Fibroblast of lung (primary cell): ENCODE measurements at regions not wholly inside any gene's neighbourhood (a gene's known extent, or its start where the extent isn't known, plus 50 kb on each side); places are given as distances from the start of the nearest gene placed in this dataset.

Source experiments
- DNase-seq, 2 donors: peaks; one replicate each; pipeline versions ENCODE4 v3.0.0 to v3.0.0-alpha.2; 2010; ENCODE audit warnings: low read depth in 2 of 2
- H2AFZ ChIP-seq: 2 replicates; pipeline ENCODE4 v1.5.1; 2012; ENCODE audit warnings: low read length, control low read depth, inconsistent platforms
- H3K27ac ChIP-seq: 2 replicates; pipeline ENCODE4 v1.5.1; 2011; ENCODE audit warnings: low read length, control low read depth; ENCODE audit not compliant: insufficient read depth
- H3K27me3 ChIP-seq: 2 replicates; pipeline ENCODE4 v1.5.1; 2011; ENCODE audit warnings: mild to moderate bottlenecking, low read length; ENCODE audit not compliant: control insufficient read depth, insufficient read depth
- H3K36me3 ChIP-seq: 2 replicates; pipeline ENCODE4 v1.5.1; 2011; ENCODE audit warnings: low read length; ENCODE audit not compliant: control insufficient read depth, insufficient read depth
- H3K4me1 ChIP-seq: 2 replicates; pipeline ENCODE4 v1.5.1; 2011; ENCODE audit warnings: low read length; ENCODE audit not compliant: control insufficient read depth, insufficient read depth; ENCODE audit errors: extremely low read depth
- H3K4me2 ChIP-seq: 2 replicates; pipeline ENCODE4 v1.5.1; 2011; ENCODE audit warnings: low read length, control low read depth; ENCODE audit not compliant: insufficient read depth; ENCODE audit errors: extremely low read depth
- H3K4me3 ChIP-seq, 4 experiments: fragments of 200-600 bp in 1 of 4; sonication (generic) in 1 of 4; replicated peaks in 1 of 4; 2 replicates each; pipeline ENCODE4 v1.5.1; 2011 to 2016; ENCODE audit warnings: low read length in 4 of 4, low read depth in 3 of 4, mild to moderate bottlenecking in 3 of 4, control low read depth in 2 of 4, inconsistent platforms in 1 of 4, mixed read lengths in 1 of 4; ENCODE audit not compliant: insufficient read depth in 1 of 4; ENCODE audit errors: control extremely low read depth in 1 of 4
- H3K79me2 ChIP-seq: 2 replicates; pipeline ENCODE4 v1.5.1; 2012; ENCODE audit warnings: mild to moderate bottlenecking, low read length, inconsistent platforms; ENCODE audit not compliant: control insufficient read depth, insufficient read depth
- H3K9ac ChIP-seq: 2 replicates; pipeline ENCODE4 v1.5.1; 2011; ENCODE audit warnings: mild to moderate bottlenecking, low read length, control low read depth; ENCODE audit not compliant: insufficient read depth
- H3K9me3 ChIP-seq: 2 replicates; pipeline ENCODE4 v1.5.1; 2012; ENCODE audit warnings: low read depth, low read length; ENCODE audit not compliant: control insufficient read depth, insufficient read depth
- H4K20me1 ChIP-seq: 2 replicates; pipeline ENCODE4 v1.5.1; 2011; ENCODE audit warnings: low read length; ENCODE audit not compliant: control insufficient read depth, insufficient read depth; ENCODE audit errors: extremely low read depth
- EZH2 ChIP-seq: IDR thresholded peaks from 2 replicates; pipeline ENCODE4 v1.5.1; 2012; ENCODE audit warnings: low read length, control low read depth, mild to moderate bottlenecking; ENCODE audit errors: missing control alignments
- TF ChIP-seq, protein P1 (sequence below), 2 donors: IDR thresholded peaks in 1 of 2; conservative IDR thresholded peaks in 1 of 2; 1 replicate in 1 of 2; 2 replicates in 1 of 2; pipeline ENCODE4 v1.5.1; 2011 to 2012; ENCODE audit warnings: low read length in 2 of 2, control low read depth in 1 of 2, inconsistent platforms in 1 of 2, low read depth in 1 of 2, mild to moderate bottlenecking in 1 of 2

- no peaks in the 10 kb centered on the region for H3K36me3 ChIP-seq
- H3K9me3 ChIP-seq = no peaks in the 10 kb centered on the region
- no peaks in the 10 kb centered on the region for H3K79me2 ChIP-seq
- H3K27me3 ChIP-seq = no peaks in the 10 kb centered on the region
- no peak overlapping the region for H3K4me3 ChIP-seq
- H3K4me1 ChIP-seq = no peaks in the 10 kb centered on the region
- no peaks in the 10 kb centered on the region for H4K20me1 ChIP-seq
- TF ChIP-seq EZH2 = no peak
- TF ChIP-seq, protein P1, sequence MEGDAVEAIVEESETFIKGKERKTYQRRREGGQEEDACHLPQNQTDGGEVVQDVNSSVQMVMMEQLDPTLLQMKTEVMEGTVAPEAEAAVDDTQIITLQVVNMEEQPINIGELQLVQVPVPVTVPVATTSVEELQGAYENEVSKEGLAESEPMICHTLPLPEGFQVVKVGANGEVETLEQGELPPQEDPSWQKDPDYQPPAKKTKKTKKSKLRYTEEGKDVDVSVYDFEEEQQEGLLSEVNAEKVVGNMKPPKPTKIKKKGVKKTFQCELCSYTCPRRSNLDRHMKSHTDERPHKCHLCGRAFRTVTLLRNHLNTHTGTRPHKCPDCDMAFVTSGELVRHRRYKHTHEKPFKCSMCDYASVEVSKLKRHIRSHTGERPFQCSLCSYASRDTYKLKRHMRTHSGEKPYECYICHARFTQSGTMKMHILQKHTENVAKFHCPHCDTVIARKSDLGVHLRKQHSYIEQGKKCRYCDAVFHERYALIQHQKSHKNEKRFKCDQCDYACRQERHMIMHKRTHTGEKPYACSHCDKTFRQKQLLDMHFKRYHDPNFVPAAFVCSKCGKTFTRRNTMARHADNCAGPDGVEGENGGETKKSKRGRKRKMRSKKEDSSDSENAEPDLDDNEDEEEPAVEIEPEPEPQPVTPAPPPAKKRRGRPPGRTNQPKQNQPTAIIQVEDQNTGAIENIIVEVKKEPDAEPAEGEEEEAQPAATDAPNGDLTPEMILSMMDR (conservative IDR thresholded peaks at IDR 0.05 in 1 of 2, IDR thresholded peaks at IDR 0.05 in 1 of 2; ENCODE audit: low read depth in 1 of 2, low read length in 2 of 2) = no peak
- H3K9ac ChIP-seq = no peak overlapping the region
- H3K4me2 ChIP-seq = no peak overlapping the region
- H2AFZ ChIP-seq = no peak overlapping the region
- no peak overlapping the region for H3K27ac ChIP-seq
- no peak for DNase-seq
Observed at GRCh38 chr4:84189144-84189543, 309.9 kb downstream of the NKX6-1 start.

DNA sequence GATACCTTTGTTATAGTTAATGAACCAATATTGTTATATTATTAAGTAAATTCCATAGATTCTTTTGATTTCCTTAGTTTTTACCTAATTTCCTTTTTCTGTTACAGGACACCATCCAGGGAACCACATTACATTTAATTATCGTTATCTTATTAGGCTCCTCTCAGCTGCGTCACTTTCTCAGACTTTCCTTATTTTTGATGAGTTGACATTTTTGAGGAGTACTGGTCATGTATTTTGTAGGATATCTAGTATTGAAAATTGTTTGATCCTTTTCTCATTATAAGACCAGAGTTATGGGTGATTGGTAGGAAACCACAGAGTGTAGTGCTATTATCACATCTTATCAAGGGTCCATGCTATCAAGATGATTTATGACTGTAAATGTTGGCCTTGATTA, 319.7 kb downstream of the NKX6-1 start:
- no peak for TF ChIP-seq EZH2
- Histone ChIP-seq H3K4me2 (no peak overlapping the region), H3K9me3 (no peaks in the 10 kb centered on the region), H3K79me2 (no peaks in the 10 kb centered on the region), H4K20me1 (no peaks in the 10 kb centered on the region), H3K9ac (no peak overlapping the region), H3K36me3 (no peaks in the 10 kb centered on the region), H3K27ac (no peak overlapping the region), H3K4me1 (no peaks in the 10 kb centered on the region), H2AFZ (no peak overlapping the region), H3K27me3 (no peaks in the 10 kb centered on the region), H3K4me3 (no peak overlapping the region)
- DNase-seq = no peak

DNA sequence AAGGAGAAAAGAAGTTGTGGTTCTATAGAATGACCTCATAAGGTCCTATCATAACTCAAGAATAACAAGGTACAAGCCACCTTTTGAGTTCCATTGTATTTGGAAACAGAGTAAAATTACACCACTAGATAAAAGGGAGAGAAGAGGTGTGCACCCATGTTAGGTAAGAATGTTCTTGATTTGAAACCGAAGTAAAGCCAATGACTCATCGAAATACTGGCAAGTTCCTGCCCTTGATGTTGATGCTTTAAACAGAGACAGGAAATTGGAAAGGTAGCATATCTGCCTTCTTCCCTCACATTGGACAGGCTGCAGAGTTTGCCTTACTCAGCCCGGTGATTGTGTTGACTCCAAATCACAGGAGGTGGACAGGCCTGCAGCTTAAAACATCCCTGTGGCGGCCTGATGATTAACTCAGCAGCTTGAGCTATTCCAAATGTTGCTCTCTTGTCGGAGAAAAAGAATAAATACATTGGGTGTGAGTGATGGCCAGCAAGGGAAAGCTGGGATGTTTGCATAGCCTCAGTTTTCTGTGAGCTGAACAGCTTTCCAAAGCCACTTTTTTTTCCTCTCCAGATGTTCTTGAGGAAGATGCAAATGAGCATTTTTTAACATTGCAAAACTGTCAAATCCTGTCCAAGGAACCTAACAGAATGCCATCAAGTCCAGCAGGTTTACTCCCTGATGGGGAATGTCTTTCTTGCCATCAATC, 321.1 kb downstream of the NKX6-1 start:
- Histone ChIP-seq H3K36me3 (no peaks in the 10 kb centered on the region), H3K4me1 (no peaks in the 10 kb centered on the region), H3K4me3 (no peak overlapping the region), H3K9me3 (no peaks in the 10 kb centered on the region), H4K20me1 (no peaks in the 10 kb centered on the region), H3K79me2 (no peaks in the 10 kb centered on the region), H3K4me2 (no peak overlapping the region), H2AFZ (no peak overlapping the region), H3K9ac (no peak overlapping the region), H3K27ac (no peak overlapping the region), H3K27me3 (no peaks in the 10 kb centered on the region)
- peak in 1 of 2 donors; percentile 2 for DNase-seq
- TF ChIP-seq EZH2 = no peak
- TF ChIP-seq, protein P1 (conservative IDR thresholded peaks at IDR 0.05 in 1 of 2, IDR thresholded peaks at IDR 0.05 in 1 of 2; ENCODE audit: low read depth in 1 of 2, low read length in 2 of 2) = no peak
